Neural progenitor cell (in vitro differentiated cells): ENCODE measurements at regions not wholly inside any gene's neighbourhood (a gene's known extent, or its start where the extent isn't known, plus 50 kb on each side); places are given as distances from the start of the nearest gene placed in this dataset.
"Not testable (repeated sequence)": the region's sequence is repeated elsewhere in the genome, so short reads cannot be mapped to it uniquely, and the experiment has no call there.

Experiments
- DNase-seq: peaks from one replicate; pipeline ENCODE4 v3.0.0-alpha.2; 2016; ENCODE audit warnings: low spot score
- H2AFZ ChIP-seq: fragments of 200-600 bp; sonication (generic); replicated peaks from 2 replicates; pipeline ENCODE4 v1.6.1; 2016; ENCODE audit warnings: antibody characterized with exemption
- H3F3A ChIP-seq: fragments of 200-600 bp; sonication (generic); 2 replicates; pipeline ENCODE4 v1.6.1; 2016; ENCODE audit warnings: antibody characterized with exemption, low read depth
- H3K27ac ChIP-seq: fragments of 200-600 bp; sonication (generic); 2 replicates; pipeline ENCODE4 v1.5.1; 2016; ENCODE audit warnings: mild to moderate bottlenecking
- H3K27me3 ChIP-seq: fragments of 200-600 bp; sonication (generic); 2 replicates; pipeline ENCODE4 v1.6.1; 2016; ENCODE audit warnings: mild to moderate bottlenecking, moderate library complexity
- H3K36me3 ChIP-seq: fragments of 200-600 bp; sonication (generic); 2 replicates; pipeline ENCODE4 v1.5.1; 2016
- H3K4me1 ChIP-seq: fragments of 200-600 bp; sonication (generic); 2 replicates; pipeline ENCODE4 v1.6.1; 2016; ENCODE audit warnings: mixed run types
- H3K4me2 ChIP-seq: fragments of 200-600 bp; sonication (generic); 2 replicates; pipeline ENCODE4 v1.6.1; 2016
- H3K4me3 ChIP-seq: fragments of 200-600 bp; sonication (generic); 2 replicates; pipeline ENCODE4 v1.5.1; 2016
- H3K79me2 ChIP-seq: fragments of 200-600 bp; sonication (generic); 2 replicates; pipeline ENCODE4 v1.6.1; 2016; ENCODE audit warnings: low read depth
- H3K9ac ChIP-seq: fragments of 200-600 bp; sonication (generic); 2 replicates; pipeline ENCODE4 v1.6.1; 2016
- H3K9me3 ChIP-seq: fragments of 200-600 bp; sonication (generic); 2 replicates; pipeline ENCODE4 v1.5.1; 2016; ENCODE audit warnings: low read depth
- H4K20me1 ChIP-seq: fragments of 200-600 bp; sonication (generic); 2 replicates; pipeline ENCODE4 v1.6.1; 2016; ENCODE audit warnings: low read depth
- H3K27ac Mint-ChIP-seq: 3 replicates; pipeline ENCODE4 v1.8.0; 2021; ENCODE audit warnings: mixed read lengths
- H3K27me3 Mint-ChIP-seq: 2 replicates; pipeline ENCODE4 v1.8.0; 2022; ENCODE audit warnings: low read depth, mild to moderate bottlenecking, inconsistent platforms, moderate library complexity, mixed read lengths; ENCODE audit not compliant: insufficient read depth
- H3K36me3 Mint-ChIP-seq: 3 replicates; pipeline ENCODE4 v1.8.0; 2021; ENCODE audit warnings: mixed read lengths
- H3K4me1 Mint-ChIP-seq: 3 replicates; pipeline ENCODE4 v1.8.0; 2021; ENCODE audit warnings: mixed read lengths
- H3K4me3 Mint-ChIP-seq: 3 replicates; pipeline ENCODE4 v1.8.0; 2021; ENCODE audit warnings: mild to moderate bottlenecking, moderate library complexity, mixed read lengths
- H3K9me3 Mint-ChIP-seq: 3 replicates; pipeline ENCODE4 v1.8.0; 2020; ENCODE audit warnings: mixed read lengths

DNA sequence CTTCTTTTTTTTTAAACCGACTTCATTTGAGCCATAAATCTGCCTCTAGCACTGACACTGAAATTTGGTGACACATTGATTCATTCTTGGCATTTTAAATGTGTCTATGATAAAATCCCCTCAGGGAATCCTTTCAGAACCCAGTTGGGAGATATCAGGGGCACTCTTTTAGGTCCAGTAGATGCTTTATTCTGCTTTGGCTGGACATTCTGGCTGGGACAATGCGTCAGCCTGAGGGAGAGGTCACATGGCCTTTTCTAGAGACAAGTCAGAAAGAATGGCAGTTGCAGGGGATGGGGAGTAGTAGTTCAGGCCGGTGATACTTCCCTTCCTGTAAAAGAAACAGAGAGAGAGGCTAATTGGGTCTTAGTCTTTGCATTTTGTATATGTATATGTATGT lies 63.1 kb downstream of the TRIM43 start:
- H3K9me3 Mint-ChIP-seq, H3K27ac ChIP-seq, H2AFZ ChIP-seq, H3K9ac ChIP-seq, DNase-seq, H3K36me3 ChIP-seq, H3K27me3 Mint-ChIP-seq, H3K79me2 ChIP-seq, H3F3A ChIP-seq, H3K27me3 ChIP-seq, H3K9me3 ChIP-seq, H3K4me1 ChIP-seq, H3K4me1 Mint-ChIP-seq, H3K4me3 Mint-ChIP-seq, H3K4me2 ChIP-seq, H3K36me3 Mint-ChIP-seq, H3K4me3 ChIP-seq, H4K20me1 ChIP-seq, H3K27ac Mint-ChIP-seq: not testable (repeated sequence)

DNA sequence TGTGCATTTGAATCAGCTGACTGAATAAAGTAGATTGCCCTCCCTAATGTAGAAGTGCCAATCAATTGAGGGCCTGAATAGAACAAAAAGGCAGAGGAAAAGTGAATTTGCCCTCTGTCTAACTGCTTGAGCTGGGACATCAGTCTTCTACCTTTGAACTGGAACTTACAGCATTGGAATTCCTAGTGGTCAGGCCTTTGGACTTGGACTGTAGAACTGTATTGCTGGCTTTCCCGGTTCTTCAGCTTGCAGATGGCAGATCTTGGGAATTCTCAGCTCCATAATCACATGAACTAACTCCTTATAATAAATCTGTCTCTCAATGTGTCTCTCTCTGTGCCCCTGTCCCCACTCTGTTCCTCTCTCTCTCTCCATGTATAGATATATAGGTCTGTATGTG lies 64.8 kb downstream of the TRIM43 start:
- not testable (repeated sequence) for H3K9me3 Mint-ChIP-seq, H3K36me3 Mint-ChIP-seq, H3K36me3 ChIP-seq, H3K9me3 ChIP-seq, H3K4me2 ChIP-seq, H2AFZ ChIP-seq, H3K4me1 ChIP-seq, H3F3A ChIP-seq, H3K4me3 ChIP-seq, H3K79me2 ChIP-seq, H3K27me3 ChIP-seq, H3K9ac ChIP-seq, H3K4me1 Mint-ChIP-seq, H3K27ac Mint-ChIP-seq, H3K27ac ChIP-seq, H3K4me3 Mint-ChIP-seq, DNase-seq, H3K27me3 Mint-ChIP-seq, H4K20me1 ChIP-seq

DNA sequence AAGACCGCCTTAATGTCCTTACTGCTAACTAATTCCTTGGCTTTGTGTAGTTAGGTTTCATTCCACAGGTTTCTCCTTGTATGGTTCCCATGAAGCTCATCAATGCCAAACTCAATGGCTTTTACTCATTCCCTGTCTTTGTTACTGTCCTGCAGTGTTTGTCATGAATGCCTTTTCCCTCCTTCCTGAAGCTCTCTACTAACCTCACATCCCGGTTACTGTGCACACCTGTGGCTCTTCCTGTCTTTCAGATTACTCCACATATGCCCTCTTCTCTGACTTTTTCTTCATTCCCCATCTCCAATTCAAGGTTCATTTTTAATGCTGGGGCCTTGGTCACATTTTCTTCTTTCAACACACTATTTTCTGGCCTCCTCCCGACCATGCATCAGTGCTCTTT lies 66.1 kb downstream of the TRIM43 start:
- not testable (repeated sequence) for H2AFZ ChIP-seq, H3K27ac ChIP-seq, H3K36me3 Mint-ChIP-seq, H3K27ac Mint-ChIP-seq, H3K4me3 ChIP-seq, H4K20me1 ChIP-seq, H3K79me2 ChIP-seq, H3K27me3 ChIP-seq, H3K4me3 Mint-ChIP-seq, H3K4me1 ChIP-seq, H3F3A ChIP-seq, H3K36me3 ChIP-seq, H3K4me2 ChIP-seq, DNase-seq, H3K9me3 ChIP-seq, H3K9ac ChIP-seq, H3K27me3 Mint-ChIP-seq, H3K9me3 Mint-ChIP-seq
- H3K4me1 Mint-ChIP-seq = peaks cover 17% of the 10 kb centered on the region

DNA sequence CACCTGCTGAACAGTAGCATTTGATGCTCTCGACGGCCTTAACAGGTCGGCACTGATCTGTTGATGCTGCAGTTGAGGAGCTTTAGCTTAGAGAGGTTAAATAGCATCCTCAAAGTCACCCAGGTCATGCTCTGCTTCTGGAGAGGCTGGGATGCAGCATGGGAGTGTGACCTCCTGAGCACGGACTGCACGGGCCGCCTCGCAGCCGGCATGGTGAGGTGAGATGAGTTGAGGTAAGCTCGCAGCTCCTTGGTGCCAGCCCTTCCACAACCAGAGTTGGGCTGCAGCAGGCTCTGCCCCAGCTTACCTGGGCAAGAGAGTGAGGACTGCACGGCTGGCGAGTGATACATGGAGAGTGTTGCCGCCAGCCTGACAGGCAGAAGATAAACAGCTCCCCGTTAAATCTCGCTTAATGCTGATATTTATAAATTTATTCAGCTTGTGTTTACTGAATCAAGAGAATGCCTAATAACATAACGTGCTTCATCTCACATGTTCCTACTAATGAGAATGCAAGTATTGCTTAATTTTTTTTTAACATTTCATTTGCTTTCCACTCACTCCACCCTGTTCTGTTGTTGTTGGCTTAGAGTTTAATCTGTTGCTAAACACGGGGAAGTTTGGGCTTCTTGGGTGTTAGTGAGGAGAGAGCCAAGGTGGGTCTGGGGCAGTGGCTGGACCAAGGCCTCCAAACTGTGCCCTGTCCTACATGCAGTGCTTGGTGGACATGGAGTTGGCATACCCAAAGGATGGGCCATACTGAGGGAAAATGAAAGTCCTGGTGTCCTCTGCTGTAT lies 69.2 kb downstream of the TRIM43 start:
- H3K9me3 ChIP-seq, DNase-seq, H3K9ac ChIP-seq, H3K27me3 Mint-ChIP-seq, H3K4me3 ChIP-seq, H3K9me3 Mint-ChIP-seq, H3K4me2 ChIP-seq, H3K27ac Mint-ChIP-seq, H3K27me3 ChIP-seq, H3K36me3 Mint-ChIP-seq, H3K4me3 Mint-ChIP-seq, H2AFZ ChIP-seq, H3K79me2 ChIP-seq, H3K4me1 ChIP-seq, H4K20me1 ChIP-seq, H3K27ac ChIP-seq, H3F3A ChIP-seq, H3K36me3 ChIP-seq: not testable (repeated sequence)
- peaks cover 36% of the 10 kb centered on the region for H3K4me1 Mint-ChIP-seq

DNA sequence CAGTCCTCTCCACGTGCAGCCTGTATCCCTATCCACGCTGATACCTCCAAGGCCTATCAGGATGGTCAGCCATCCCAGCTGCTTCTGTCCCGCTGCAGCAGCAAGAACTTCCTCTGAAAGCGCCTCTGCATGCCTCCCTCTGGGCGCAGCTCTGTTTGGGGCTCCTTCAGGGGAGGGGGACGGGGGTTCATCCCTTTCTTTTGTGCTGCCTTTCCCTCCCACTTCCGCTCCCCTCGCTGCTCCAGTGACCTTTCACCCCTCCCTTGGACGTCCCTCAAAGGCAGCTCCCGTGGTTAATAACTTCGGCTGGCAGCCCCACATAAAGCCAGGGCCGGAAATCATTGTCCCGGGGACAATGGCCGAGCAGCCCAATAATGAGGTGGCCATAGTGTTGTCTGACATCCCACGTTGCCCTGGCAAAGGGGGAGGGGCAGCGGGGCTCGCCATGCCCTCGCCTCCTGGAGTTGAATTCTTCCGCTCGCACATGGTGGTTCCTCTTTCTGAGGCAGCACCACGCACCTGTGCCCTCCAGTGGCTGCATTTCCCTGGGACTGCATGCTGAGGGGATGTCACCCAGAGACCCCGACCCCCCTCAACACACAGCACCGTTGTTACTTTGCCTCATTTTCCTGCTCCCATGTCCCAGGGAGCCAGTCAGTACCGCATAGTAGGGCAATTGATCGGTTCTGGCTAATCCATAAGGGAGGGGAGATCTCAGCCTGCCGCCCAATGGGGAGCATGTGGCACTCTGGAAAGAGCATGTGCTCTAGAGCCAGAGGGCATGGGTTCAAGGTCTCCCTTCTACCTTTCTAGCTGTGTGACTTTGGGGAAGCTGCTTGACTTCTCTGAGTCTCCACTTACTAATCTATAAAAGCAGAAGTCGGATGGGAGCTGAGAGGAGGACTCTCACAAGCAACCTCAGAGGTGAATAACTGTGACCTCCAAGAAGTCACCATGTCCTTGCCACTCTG lies 72.0 kb downstream of the TRIM43 start:
- H3F3A ChIP-seq, H3K9me3 Mint-ChIP-seq, H4K20me1 ChIP-seq, H3K36me3 ChIP-seq, H3K79me2 ChIP-seq, H3K36me3 Mint-ChIP-seq, H3K9ac ChIP-seq, H3K4me2 ChIP-seq, H3K27ac ChIP-seq, H3K4me1 ChIP-seq, H2AFZ ChIP-seq, H3K9me3 ChIP-seq, H3K27me3 ChIP-seq, H3K4me3 ChIP-seq: not testable (repeated sequence)
- Mint-ChIP-seq H3K4me1 (peaks cover 36% of the 10 kb centered on the region), H3K4me3 (peak overlapping the region; percentile 74), H3K27ac (peak overlapping the region; percentile 93), H3K27me3 (peaks cover 10% of the 10 kb centered on the region)
- DNase-seq = peak; percentile 27

DNA sequence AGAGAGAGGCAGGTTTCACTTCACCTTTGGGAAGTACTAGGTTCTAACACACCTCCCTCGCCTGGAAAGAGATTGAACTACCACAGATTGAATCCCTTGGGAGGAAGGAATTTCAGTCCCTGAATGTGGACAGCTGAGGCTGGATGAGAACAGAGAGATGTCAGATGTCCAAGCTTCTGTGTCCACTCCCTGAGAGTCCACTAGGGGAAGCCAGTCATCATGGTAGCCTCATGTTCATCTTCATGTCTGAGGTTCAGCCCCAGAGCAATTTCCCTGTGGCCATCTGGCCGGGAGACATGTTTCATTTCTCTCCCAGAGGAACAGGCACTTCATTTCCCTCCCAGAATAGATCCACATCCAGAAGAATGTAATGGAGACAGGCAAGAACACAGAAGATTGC lies 74.8 kb downstream of the TRIM43 start:
- not testable (repeated sequence) for H3K36me3 ChIP-seq, H3K4me1 ChIP-seq, H3K27ac Mint-ChIP-seq, H2AFZ ChIP-seq, H3K4me3 ChIP-seq, H3K36me3 Mint-ChIP-seq, H3K27ac ChIP-seq, DNase-seq, H3K4me2 ChIP-seq, H3F3A ChIP-seq, H4K20me1 ChIP-seq, H3K9me3 ChIP-seq, H3K9ac ChIP-seq, H3K79me2 ChIP-seq, H3K4me3 Mint-ChIP-seq, H3K27me3 ChIP-seq, H3K9me3 Mint-ChIP-seq
- H3K4me1 Mint-ChIP-seq = peaks cover 51% of the 10 kb centered on the region
- peaks cover 10% of the 10 kb centered on the region for H3K27me3 Mint-ChIP-seq
